RWPE2 (cell line): ENCODE measurements at regions not wholly inside any gene's neighbourhood (a gene's known extent, or its start where the extent isn't known, plus 50 kb on each side); places are given as distances from the start of the nearest gene placed in this dataset.

Source experiments
- ATAC-seq: fragments of 200-7000 bp; cut with Tn5 transposase; 3 replicates; pipeline ENCODE4 v1.9.1; 2021; ENCODE audit warnings: low read depth
- DNase-seq: peaks from one replicate; pipeline ENCODE4 v3.0.0-alpha.2; 2020; ENCODE audit warnings: low spot score
- H3K27ac ChIP-seq: fragments of 450-650 bp; 2 replicates; pipeline ENCODE4 v1.5.1; 2017; ENCODE audit warnings: mild to moderate bottlenecking; ENCODE audit not compliant: poor library complexity, severe bottlenecking
- H3K27me3 ChIP-seq: fragments of 250-450 bp; sonication (Bioruptor Pico); 2 replicates; pipeline ENCODE4 v1.5.1; 2021; ENCODE audit warnings: mild to moderate bottlenecking, moderate library complexity; ENCODE audit not compliant: insufficient read depth, poor library complexity, severe bottlenecking
- H3K36me3 ChIP-seq: fragments of 250-450 bp; sonication (Bioruptor Pico); 2 replicates; pipeline ENCODE4 v1.5.1; 2020; ENCODE audit warnings: low read depth, mild to moderate bottlenecking, moderate library complexity
- H3K4me1 ChIP-seq: fragments of 250-450 bp; sonication (Bioruptor Pico); 2 replicates; pipeline ENCODE4 v1.5.1; 2021; ENCODE audit warnings: mild to moderate bottlenecking, moderate library complexity; ENCODE audit not compliant: insufficient read depth, poor library complexity, severe bottlenecking
- H3K4me3 ChIP-seq: fragments of 250-450 bp; sonication (Bioruptor Pico); 2 replicates; pipeline ENCODE4 v1.5.1; 2021; ENCODE audit warnings: mild to moderate bottlenecking, moderate library complexity; ENCODE audit not compliant: severe bottlenecking
- H3K9me3 ChIP-seq: fragments of 250-450 bp; sonication (Bioruptor Pico); 2 replicates; pipeline ENCODE4 v1.5.1; 2021; ENCODE audit warnings: mild to moderate bottlenecking, moderate library complexity; ENCODE audit not compliant: severe bottlenecking
- CTCF ChIP-seq: fragments of 450-650 bp; IDR thresholded peaks from one replicate; pipeline ENCODE4 v1.5.1; 2017; ENCODE audit warnings: mild to moderate bottlenecking, moderate library complexity; ENCODE audit not compliant: poor library complexity, severe bottlenecking

- no peak overlapping the region for H3K4me3 ChIP-seq
- no peaks in the 10 kb centered on the region for H3K4me1 ChIP-seq
- H3K27me3 ChIP-seq: no peaks in the 10 kb centered on the region
- H3K9me3 ChIP-seq: no peaks in the 10 kb centered on the region
- DNase-seq: no peak
- no peak for ATAC-seq
- no peaks in the 10 kb centered on the region for H3K36me3 ChIP-seq
- TF ChIP-seq CTCF: no peak
- no peak overlapping the region for H3K27ac ChIP-seq
These were observed 2345.2 kb downstream of the PCDH9 start for GRCh38 chr13:64884976-64885375.

- no peak for DNase-seq
- H3K27ac ChIP-seq: no peak overlapping the region
- no peaks in the 10 kb centered on the region for H3K4me1 ChIP-seq
- H3K27me3 ChIP-seq: no peaks in the 10 kb centered on the region
- H3K9me3 ChIP-seq: no peaks in the 10 kb centered on the region
- no peaks in the 10 kb centered on the region for H3K36me3 ChIP-seq
- no peak for TF ChIP-seq CTCF
- no peak for ATAC-seq
- no peak overlapping the region for H3K4me3 ChIP-seq
These were observed 2353.0 kb downstream of the PCDH9 start for GRCh38 chr13:64877176-64877575.

- no peak for TF ChIP-seq CTCF
- DNase-seq: no peak
- H3K4me3 ChIP-seq: no peak overlapping the region
- ATAC-seq: no peak
- H3K27ac ChIP-seq: no peak overlapping the region
- H3K36me3 ChIP-seq: no peaks in the 10 kb centered on the region
- no peaks in the 10 kb centered on the region for H3K4me1 ChIP-seq
- H3K27me3 ChIP-seq: no peaks in the 10 kb centered on the region
- H3K9me3 ChIP-seq: no peaks in the 10 kb centered on the region
These were observed 2358.4 kb downstream of the PCDH9 start for GRCh38 chr13:64871742-64872141.

- ATAC-seq (no peak), DNase-seq (no peak)
- Histone ChIP-seq H3K4me1 (no peaks in the 10 kb centered on the region), H3K4me3 (no peak overlapping the region), H3K27me3 (no peaks in the 10 kb centered on the region), H3K27ac (no peak overlapping the region), H3K9me3 (no peaks in the 10 kb centered on the region), H3K36me3 (no peaks in the 10 kb centered on the region)
- TF ChIP-seq CTCF: no peak
These were observed 2360.6 kb downstream of the PCDH9 start for GRCh38 chr13:64869539-64869938.

GRCh38 chr13:64867856-64868255 is 2362.3 kb downstream of the PCDH9 start:
- Histone ChIP-seq H3K4me1 (no peaks in the 10 kb centered on the region), H3K27ac (no peak overlapping the region), H3K9me3 (no peaks in the 10 kb centered on the region), H3K36me3 (no peaks in the 10 kb centered on the region), H3K4me3 (no peak overlapping the region), H3K27me3 (no peaks in the 10 kb centered on the region)
- no peak for TF ChIP-seq CTCF
- no peak for ATAC-seq
- no peak for DNase-seq
